ENCODE measurements at regions not wholly inside any gene's neighbourhood (a gene's known extent, or its start where the extent isn't known, plus 50 kb on each side); places are given as distances from the start of the nearest gene placed in this dataset.
"Not testable (repeated sequence)": the region's sequence is repeated elsewhere in the genome, so short reads cannot be mapped to it uniquely, and the experiment has no call there.

GRCh38 chr21:9006111-9006510, 1515.3 kb upstream of the TPTE start:
- POLR2A ChIA-PET (ENCODE audit: unreplicated experiment); H2AK9ac ChIP-seq (replicated peaks; ENCODE audit: low read depth, low read length, poor library complexity); intact Hi-C loops (cut with micrococcal nuclease); H2BK5ac ChIP-seq (ENCODE audit: low read depth, low read length, poor library complexity, severe bottlenecking); H3K4me3 ChIP-seq (ENCODE audit: insufficient read depth, low read depth, low read length); H4K8ac ChIP-seq (ENCODE audit: low read depth in 2 of 2, low read length in 2 of 2); H2AFZ ChIP-seq (replicated peaks; ENCODE audit: low read length, poor library complexity); H2BK120ac ChIP-seq (ENCODE audit: low read depth, low read length); H3K27me3 ChIP-seq (ENCODE audit: control insufficient read depth, insufficient read depth, low read length); ATAC-seq (ENCODE audit: low read depth); H4K20me1 ChIP-seq (ENCODE audit: insufficient read depth, low read length); in situ Hi-C loops (cut with MboI; ENCODE audit: low sequenced_read_pairs); H3K79me1 ChIP-seq (ENCODE audit: low read depth in 1 of 2, low read length in 2 of 2); H4K5ac ChIP-seq (ENCODE audit: low read depth, low read length); H3K56ac ChIP-seq (ENCODE audit: extremely low read depth, insufficient read depth, low read length); H2AK5ac ChIP-seq (ENCODE audit: low read depth, low read length); BruUV-seq (replicated peaks); H4K91ac ChIP-seq (ENCODE audit: insufficient read depth, low read depth, low read length); H3K9me1 ChIP-seq (ENCODE audit: insufficient read depth, low read length); H3K4me2 ChIP-seq (ENCODE audit: low read depth, low read length); dilution Hi-C loops (cut with HindIII; ENCODE audit: low sequenced_read_pairs, unreplicated experiment); DNase-seq; H3K27ac ChIP-seq (ENCODE audit: insufficient read depth, low read length); H2BK15ac ChIP-seq (ENCODE audit: low read depth, low read length); H3K9ac ChIP-seq (ENCODE audit: low read depth, low read length); H3K36me3 ChIP-seq (ENCODE audit: control insufficient read depth, insufficient read depth, low read length); H3K18ac ChIP-seq (ENCODE audit: low read depth, low read length); H2BK20ac ChIP-seq (ENCODE audit: low read depth, low read length); H3K14ac ChIP-seq (replicated peaks; ENCODE audit: low read depth, low read length); H3K23ac ChIP-seq (ENCODE audit: low read depth, low read length); H3K4me1 ChIP-seq (ENCODE audit: control insufficient read depth, insufficient read depth, low read length); H3K4ac ChIP-seq (ENCODE audit: low read depth, low read length): not testable (repeated sequence)
- CTCF ChIA-PET, result interaction anchor here (1.2 kb wide), 1 partner anchor 11 kb away, joined by 3 read pairs; no protein-coding TSS in a partner anchor
- peaks cover 30% of the 10 kb centered on the region for H3K9me3 ChIP-seq (ENCODE audit: control insufficient read depth, insufficient read depth, low read length)

GRCh38 chr21:9006553-9007323, 1514.6 kb upstream of the TPTE start:
- H4K8ac ChIP-seq (ENCODE audit: low read depth in 2 of 2, low read length in 2 of 2); H2BK15ac ChIP-seq (ENCODE audit: low read depth, low read length); H4K20me1 ChIP-seq (ENCODE audit: insufficient read depth, low read length); H3K56ac ChIP-seq (ENCODE audit: extremely low read depth, insufficient read depth, low read length); H3K9ac ChIP-seq (ENCODE audit: low read depth, low read length); H3K79me1 ChIP-seq (ENCODE audit: low read depth in 1 of 2, low read length in 2 of 2); H2AFZ ChIP-seq (replicated peaks; ENCODE audit: low read length, poor library complexity); H3K4ac ChIP-seq (ENCODE audit: low read depth, low read length); H2BK5ac ChIP-seq (ENCODE audit: low read depth, low read length, poor library complexity, severe bottlenecking); H3K4me2 ChIP-seq (ENCODE audit: low read depth, low read length); POLR2A ChIA-PET (ENCODE audit: unreplicated experiment); in situ Hi-C loops (cut with MboI; ENCODE audit: low sequenced_read_pairs); H4K5ac ChIP-seq (ENCODE audit: low read depth, low read length); H3K4me3 ChIP-seq (ENCODE audit: insufficient read depth, low read depth, low read length); H2BK20ac ChIP-seq (ENCODE audit: low read depth, low read length); intact Hi-C loops (cut with micrococcal nuclease); H3K14ac ChIP-seq (replicated peaks; ENCODE audit: low read depth, low read length); H3K27me3 ChIP-seq (ENCODE audit: control insufficient read depth, insufficient read depth, low read length); H2BK120ac ChIP-seq (ENCODE audit: low read depth, low read length); H3K4me1 ChIP-seq (ENCODE audit: control insufficient read depth, insufficient read depth, low read length); H2AK9ac ChIP-seq (replicated peaks; ENCODE audit: low read depth, low read length, poor library complexity); H3K9me1 ChIP-seq (ENCODE audit: insufficient read depth, low read length); H3K23ac ChIP-seq (ENCODE audit: low read depth, low read length); H3K36me3 ChIP-seq (ENCODE audit: control insufficient read depth, insufficient read depth, low read length); CTCF ChIA-PET; dilution Hi-C loops (cut with HindIII; ENCODE audit: low sequenced_read_pairs, unreplicated experiment); H2AK5ac ChIP-seq (ENCODE audit: low read depth, low read length); H4K91ac ChIP-seq (ENCODE audit: insufficient read depth, low read depth, low read length); BruUV-seq (replicated peaks); H3K27ac ChIP-seq (ENCODE audit: insufficient read depth, low read length); DNase-seq; H3K18ac ChIP-seq (ENCODE audit: low read depth, low read length); ATAC-seq (ENCODE audit: low read depth): not testable (repeated sequence)
- H3K9me3 ChIP-seq (ENCODE audit: control insufficient read depth, insufficient read depth, low read length), result peaks cover 36% of the 10 kb centered on the region
- WGBS, 2 experiments (ENCODE audit: extremely low coverage in 2 of 2, insufficient read length in 1 of 2), result no CpG with 5 or more reads among the region's 2 CpGs
